Cerebellar cortex (tissue), 1 donor: ENCODE measurements at regions not wholly inside any gene's neighbourhood (a gene's known extent, or its start where the extent isn't known, plus 50 kb on each side); places are given as distances from the start of the nearest gene placed in this dataset.
"Not testable (repeated sequence)": the region's sequence is repeated elsewhere in the genome, so short reads cannot be mapped to it uniquely, and the experiment has no call there.

ENCODE experiments used
- DNase-seq: peaks from one replicate; pipeline ENCODE4 v3.0.0-alpha.2; 2015; ENCODE audit warnings: low spot score

DNA sequence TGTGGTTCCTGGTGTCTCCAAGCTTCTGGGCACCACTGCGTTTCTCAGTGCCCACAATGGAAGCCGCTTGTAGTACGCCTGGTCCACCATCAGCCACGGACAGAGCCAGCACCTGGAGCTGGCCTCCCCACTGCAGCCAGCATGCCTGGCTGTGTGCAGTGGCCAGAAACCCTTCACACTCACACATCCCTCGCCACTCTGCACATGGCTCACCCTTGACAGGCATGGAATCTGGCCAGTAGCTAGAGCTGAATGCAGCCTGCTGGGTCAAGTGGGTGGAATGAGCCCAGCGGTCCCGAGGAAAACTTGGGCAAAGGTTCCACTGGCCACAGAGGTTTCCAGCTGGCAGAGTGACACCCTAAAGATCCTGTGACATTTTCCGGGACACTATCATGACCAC, 146.0 kb upstream of the ADO start:
- no peak for DNase-seq

DNA sequence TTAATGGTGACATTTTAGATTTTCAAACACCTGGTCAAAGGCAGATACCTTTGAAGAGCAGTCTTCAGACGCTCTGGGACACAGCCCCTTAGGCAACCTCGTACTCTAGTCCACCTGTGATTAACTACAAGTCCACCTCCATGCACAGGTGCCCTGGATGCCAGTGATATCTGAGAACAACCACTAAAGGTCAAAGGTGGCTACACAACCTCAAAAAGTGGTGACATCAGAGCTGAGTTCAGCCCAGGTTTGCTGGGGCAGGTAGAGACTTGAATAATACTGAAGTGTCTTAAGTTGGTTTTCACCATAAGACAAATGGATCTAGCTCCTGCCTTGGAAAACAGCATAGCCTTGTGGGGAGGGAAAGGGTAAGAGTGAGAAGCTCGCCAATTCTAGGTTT, 143.4 kb upstream of the ADO start:
- no peak for DNase-seq

DNA sequence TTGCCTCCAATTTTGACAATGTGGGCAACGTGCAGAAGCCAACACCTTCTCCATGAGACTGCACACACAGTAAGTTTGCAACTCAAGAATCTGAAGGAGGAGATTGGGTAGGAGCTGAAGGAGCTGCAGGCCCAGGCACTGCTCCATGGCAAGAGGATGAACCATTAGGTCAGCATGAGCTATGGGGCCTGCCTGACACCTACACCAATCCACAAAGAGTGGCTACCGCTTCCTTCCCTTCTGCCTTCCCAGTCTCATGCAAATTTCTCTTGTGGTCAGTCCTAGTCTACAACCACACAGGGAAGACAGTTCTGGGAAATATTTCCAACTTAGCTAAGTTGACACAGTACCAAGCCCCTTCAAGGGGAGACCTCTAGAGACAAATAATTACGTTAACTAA, 142.0 kb upstream of the ADO start:
- no peak for DNase-seq

DNA sequence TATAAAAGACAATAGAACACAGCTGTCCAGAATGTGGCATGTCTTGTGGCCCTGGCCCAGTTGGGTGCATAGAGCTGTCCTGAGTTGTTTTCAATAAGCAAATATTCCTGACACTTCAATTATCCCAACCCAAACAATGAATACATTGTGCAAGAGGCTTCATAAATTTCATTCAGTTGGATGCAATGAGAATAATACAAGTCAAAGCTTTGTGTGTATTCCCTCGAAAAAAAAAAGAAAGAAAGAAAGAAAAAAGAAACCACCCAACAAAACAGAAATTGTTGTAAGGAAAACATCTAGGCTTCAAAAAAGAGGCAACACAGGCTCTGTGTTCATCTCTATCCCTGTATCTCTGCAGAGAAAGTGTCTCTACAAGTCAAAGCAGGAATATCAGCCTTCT, 138.7 kb upstream of the ADO start:
- no peak for DNase-seq

DNA sequence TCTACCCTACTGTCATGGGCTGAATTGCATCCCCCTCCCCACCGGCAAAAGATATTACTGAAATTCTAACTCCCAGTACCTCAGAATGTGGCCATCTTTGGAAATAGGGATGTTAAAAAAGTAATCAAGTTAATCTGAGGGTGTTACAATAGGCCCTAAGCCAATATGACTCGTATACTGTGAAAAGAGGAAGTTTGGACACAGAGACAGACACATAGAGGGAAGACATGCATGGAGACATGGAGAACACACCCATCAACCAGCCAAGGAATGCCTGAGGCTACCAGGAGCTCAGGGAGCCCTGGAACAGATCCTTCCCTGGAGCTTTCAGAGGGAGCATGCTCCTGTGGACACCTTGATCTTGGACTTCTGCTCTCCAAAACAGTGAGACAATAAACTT, 138.2 kb upstream of the ADO start:
- DNase-seq: no peak

DNA sequence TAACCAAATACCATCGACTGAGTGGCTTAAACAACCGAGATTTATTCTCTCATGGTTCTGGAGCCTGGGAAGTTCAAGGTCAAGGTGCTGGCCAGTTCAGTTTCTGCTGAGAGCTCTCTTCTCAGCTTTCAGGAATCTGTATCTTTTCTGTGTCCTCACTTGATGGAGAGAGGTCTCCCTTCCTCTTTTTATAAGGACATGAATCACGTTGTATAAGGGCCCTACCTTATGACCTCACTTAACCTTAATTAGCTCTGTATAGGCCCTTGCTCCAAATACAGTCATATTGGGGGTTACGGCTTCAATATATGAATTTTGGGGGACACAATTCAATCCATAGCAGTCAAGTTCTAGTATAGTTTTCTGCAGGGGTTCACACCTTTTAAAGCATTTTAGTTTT, 135.2 kb upstream of the ADO start:
- no peak for DNase-seq

DNA sequence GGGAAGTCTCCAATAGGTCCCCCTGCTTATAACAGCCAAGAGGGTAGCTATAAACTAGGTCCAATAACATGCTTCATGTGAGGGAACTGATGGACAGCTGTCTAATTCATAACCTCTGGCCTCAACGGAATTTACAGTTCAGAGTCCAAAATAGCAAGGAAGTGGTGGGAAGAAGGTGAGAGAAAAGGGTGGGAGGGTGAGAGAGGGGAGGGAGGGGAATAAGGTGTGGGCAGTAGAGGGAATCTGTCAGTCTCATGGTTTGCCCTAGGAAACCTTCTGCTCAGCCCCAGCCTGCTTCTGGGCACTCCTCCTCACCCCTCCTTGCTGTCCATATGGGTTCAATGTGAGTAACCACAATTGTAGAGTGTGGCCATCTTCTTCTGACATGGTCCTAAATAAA, 133.4 kb upstream of the ADO start:
- DNase-seq: no peak

DNA sequence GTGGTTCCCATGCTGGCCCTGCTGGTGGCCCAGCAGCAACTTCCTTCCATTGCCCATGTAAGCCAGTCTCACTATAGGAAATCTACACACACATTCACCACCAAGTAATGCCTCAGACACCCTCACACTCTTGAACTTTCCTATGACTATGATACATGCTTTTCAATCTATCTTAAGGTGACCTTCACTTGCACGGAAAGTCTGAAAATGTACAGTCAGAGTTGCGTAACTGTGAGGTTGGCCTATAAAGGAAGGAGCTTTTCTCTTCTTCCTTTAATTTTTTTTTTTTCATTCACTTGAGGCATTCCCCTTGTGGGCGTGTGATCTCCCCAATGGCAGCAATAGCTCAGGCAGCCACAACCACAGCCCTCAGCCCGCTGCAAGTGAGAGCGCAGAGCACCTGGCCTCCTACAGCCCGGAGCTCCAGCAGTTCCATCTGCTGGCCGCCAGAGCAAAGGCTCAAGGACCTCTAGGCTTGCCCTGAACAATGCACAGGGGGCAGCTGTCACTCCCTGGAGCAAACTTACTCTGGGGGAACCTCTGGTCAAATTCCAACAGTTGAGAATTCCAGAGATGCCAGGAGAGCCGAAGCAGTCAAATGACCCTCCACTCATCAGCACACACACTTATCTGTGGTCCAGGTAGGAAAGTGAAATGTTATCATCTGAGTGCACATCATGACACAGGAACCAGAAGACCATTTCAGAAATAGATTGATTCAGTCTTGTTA, 123.1 kb upstream of the ADO start:
- no peak for DNase-seq

DNA sequence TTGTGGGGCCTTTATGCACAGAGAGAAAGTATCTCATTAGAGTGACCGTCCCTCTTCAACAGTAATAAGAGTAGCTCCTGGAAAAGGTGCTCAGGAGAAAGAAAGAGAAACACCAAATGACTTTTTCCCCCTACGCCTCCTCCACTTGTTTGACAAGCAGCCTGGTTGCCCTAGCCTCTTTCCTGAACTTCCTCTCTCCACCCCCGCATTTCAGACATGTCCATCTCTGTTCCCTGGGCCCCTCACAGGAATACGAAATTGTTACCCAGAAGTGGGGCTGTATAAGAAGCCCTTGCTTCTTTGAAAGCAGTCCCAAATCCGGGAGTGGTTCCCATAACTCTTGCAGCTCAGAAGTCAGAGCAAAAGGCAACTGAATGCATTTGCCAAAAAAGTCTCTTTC, 119.6 kb upstream of the ADO start:
- DNase-seq: no peak

DNA sequence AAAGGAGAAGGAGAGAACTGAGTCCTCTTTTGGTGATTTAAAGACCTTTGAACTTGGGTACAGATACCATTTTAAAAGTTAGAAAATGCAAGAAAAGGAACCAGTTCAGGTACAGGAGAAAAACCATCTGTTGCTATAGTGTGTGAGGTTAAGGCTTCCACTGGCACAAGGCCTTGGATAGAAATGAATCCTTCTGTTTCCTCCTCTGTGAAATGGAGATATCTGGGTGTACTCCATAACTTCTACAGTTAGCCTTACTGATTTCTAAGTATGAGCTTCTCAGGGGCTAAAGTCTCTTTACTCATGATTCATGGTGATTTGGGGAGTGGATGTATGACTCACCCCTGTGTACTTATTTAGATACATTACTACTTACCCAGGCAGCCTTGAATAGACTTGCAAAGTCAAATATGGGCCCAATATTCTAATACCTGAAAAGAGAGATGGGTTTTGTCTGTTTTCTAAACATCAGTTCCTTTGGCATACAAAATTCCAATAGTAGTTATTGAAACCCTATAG, 117.2 kb upstream of the ADO start:
- no peak for DNase-seq

DNA sequence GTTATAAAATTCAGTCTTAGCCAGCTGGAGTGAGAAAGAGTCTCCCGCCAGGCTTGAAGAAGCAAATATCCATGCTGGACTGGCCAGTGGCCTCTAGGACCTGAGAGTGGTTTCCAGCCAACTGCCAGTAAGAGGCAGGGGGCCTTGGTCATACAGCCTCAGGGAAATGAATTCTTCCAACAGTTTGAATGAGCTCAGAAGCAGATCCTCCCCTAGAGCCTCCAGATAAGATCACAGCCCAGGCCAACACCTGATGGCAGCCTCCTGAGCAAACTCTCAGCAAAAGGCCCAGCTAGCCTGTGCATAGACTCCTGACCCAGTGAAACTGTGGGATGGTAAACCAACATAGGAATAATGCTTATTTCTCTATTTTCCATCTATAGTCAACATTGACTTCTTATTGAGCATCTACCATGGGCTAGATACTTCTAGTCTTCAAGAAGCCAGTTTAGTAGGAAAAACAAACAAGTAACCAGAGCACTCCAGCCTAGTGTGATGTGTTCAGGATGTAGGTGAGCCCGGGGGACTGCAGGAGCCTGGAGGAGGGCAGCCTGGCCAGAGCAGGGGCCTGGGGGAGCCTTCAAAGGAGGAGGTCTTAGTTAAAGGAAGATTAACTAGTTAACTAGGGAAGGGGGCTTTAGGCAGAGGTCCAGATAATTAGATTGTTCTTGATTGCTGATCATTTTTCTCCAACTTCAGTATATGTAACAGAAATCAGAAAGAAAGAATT, 115.4 kb upstream of the ADO start:
- no peak for DNase-seq

DNA sequence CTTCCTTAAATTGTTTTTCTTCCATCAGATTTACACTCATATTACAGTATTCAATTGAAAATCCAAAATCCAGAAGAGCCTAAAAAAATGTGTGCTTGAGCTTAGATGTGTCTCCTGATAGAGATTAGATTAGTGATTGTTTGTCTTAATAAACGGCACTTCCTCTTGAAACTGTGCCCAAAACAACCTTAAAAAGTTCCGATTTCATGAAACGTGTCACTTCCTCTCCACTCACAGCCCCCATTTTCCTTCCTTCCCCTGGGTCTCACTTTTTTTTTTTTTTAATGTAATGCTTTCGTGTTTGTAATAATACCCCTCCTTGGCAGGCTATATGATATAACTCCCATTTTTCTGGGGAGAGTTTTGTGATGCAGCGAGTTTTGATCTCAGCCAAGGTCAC, 114.8 kb upstream of the ADO start:
- DNase-seq: no peak

DNA sequence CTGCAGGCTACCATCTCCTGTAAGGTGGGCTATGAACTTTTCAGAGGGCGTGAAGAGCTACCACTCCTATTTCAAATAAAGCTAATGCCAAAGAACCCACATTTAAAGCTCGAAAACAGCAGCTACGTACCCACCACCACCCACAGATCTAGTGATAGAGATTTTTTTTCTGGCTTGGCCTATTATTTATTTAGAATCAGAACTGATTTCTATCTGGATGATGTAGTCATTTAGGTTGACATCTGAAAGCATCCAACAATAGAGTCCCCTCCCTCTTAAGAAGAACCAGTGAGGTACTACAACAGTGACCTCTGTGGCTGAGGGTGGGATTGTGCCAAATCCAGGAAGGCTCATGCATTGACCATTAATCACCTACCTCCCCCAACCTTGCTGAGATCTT, 113.8 kb upstream of the ADO start:
- no peak for DNase-seq

DNA sequence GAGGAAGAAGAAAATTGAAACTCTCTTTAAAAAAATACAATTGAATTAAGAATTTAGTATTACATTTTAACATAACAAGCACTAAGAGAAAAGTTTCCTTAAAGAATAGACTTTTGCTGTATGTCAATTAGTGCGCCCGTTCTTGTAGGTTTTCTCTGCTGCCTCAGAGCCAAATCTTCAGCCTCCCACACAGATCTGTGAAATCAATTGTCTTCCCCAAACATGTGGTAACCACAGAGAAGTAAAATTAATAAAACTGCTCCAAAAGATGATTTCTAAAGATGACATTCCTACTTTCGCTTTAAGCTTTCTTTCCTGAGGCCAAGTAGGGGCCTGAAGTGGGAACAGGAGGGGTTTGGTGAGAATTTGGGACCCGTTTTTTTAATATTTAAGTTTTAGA, 113.2 kb upstream of the ADO start:
- no peak for DNase-seq

DNA sequence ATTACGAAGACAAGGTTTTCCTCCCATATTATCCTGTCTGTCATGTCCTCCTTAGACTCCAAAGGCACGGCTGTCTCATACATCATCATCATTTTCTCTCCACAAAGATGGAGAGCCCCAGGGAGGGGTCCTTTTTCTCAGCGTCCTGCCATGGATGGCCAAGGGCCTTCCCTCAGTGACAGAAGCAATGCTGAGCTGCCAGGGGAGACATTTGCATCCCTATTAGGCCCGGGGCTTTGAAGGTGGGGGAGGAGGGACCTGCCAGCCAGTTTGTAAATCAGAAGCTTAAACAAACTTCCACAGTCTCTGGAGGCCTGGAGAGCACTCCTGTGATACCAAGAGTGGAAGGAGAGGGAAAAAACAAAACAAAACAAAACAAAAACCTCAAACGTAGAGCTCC, 112.4 kb upstream of the ADO start:
- DNase-seq: no peak

DNA sequence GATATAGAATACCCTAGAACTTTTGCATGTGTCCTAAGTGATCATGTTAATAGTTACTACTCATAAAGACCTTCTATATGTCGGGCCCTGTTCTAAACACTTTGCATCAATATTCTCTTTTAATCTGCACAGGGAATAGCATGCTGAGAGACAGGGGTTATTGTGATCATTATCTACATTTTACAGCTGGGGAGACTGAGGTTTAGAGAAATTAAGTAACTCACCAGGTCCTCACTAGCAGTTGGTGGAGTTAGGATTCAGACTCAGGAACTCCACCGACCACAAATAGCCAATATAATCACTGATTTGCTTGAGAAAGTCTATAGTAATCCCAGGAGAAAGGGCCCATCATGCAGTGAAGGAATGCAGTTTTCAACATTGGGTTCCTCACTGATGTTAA, 111.2 kb upstream of the ADO start:
- DNase-seq: no peak

DNA sequence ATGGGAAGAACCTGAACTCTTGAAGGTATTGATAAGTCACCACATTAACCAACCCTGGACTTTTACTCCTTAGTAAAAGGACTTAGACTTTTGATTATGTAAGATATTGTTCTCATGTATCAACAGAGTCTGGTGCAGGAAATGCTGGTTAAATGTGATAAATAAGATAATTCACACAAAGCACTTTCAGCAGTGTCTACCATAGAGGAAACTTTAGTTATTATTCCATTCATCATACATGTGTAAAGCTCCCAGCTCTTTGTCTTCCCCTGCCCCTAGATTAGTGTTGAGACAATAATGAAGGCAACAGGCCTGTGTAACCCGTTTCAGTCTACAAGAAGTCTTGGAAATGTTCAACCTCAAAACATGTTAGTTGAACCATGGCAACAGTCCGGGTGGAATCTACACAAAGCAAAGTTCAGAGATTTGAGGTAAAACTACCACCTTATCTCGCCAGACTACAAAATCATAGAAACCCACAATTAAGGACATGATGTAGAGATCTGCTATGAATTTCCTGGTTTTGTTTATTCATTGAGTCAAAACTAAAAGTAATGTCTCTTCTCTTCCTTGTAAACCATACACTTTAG, 109.9 kb upstream of the ADO start:
- DNase-seq: no peak

DNA sequence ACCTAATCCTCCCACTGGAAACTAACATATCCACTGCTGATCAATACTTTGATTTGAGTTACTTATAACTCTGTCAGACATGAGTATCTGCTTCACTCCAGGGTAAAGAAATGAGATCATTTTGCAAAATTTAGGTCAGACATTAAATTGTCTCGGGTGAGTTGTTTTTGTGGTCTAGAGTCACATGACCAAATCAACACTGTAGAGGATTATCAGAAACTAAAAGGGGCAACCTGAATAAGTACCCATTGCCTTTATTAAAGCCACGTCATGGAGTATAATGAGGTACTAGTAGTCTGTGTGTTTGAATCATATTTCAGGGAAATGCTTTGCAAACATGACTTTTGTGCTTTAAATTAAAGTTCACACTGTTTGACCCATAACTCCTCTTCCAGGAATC, 107.7 kb upstream of the ADO start:
- no peak for DNase-seq

DNA sequence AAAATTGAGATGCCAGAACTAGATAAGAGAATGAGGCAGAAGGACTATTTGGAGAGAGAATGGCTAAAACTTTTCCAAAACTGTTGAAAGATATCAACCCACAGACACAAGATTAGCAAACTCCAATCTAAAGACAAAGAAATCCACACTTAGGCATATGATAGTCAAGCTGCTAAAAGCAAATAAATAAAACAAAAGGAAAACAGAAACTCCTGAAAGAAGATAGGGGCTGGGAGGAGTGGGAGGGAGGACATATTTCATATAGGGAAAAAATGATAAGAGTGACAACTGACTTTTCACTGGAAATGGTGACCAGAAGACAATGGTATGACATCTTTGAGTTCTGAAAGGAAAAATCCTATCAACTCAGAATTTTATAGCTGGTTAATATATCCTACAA, 105.4 kb upstream of the ADO start:
- DNase-seq: no peak

DNA sequence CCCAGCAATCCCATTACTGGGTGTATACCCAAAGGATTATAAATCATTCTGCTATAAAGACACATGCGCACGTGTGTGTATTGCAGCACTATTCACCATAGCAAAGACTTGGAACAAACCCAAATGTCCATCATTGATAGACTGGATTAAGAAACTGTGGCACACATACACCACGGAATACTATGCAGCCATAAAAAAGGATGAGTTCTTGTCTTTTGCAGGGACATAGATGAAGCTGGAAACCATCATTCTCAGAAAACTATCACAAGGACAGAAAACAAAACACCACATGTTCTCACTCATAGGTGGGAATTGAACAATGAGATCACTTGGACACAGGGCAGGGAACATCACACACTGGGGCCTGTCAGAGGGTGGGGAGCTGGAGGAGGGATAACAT, 100.4 kb upstream of the ADO start:
- DNase-seq: not testable (repeated sequence)

DNA sequence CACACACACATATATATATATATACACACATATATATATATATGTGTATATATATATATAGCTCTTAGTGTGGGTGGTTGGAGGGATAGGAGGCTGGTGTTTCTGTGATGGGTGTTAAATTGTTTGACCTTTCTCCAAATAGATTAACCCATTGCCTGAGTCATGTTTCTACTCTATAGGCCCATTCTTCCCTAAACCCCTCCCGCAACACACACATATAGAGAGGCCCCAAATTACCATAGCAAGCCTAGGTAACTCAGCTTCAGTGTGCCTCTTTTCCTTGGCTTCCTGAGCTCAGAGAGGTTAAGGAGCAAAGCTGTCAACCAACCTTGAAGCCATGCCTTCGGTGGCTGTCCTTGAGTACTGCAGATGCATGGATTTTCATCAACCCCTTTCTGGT, 98.7 kb upstream of the ADO start:
- no peak for DNase-seq

DNA sequence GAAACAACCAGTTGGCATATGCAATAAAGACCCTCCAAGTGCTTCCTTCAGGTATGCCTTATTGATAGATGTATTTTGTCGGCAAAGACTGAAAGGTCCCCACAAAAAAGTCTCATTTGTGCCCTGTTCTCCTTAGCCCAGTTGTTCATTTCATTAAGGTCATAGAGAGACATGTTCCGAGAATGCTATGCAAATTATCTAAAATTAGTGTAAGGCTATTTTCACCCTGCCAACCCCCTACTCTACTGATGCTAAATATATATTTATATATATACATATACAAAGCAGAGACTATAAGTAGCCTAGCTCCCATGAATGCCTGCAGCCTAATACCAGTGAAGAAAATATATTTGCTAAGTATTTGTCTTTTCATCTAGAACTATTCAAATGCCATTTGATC, 96.7 kb upstream of the ADO start:
- no peak for DNase-seq

DNA sequence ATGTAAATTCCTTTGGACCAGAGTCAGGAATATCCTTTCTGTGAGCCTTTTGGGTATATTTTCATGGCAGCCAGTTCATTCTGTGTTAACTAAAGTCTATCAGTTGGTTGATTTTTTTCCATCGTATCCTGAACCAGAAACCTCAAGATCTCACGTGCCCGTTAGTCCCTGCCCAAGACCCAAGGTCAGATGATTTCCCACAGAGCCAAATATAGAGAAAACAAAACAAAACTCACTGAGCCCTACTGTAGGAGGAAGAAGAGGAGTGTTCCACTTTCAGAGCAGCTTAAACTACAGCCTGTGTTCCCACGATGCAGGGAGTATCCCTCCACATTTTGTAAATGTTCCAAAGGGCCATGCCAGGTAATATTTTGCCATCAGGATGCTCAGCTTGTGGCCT, 96.0 kb upstream of the ADO start:
- peak; percentile 32 for DNase-seq

DNA sequence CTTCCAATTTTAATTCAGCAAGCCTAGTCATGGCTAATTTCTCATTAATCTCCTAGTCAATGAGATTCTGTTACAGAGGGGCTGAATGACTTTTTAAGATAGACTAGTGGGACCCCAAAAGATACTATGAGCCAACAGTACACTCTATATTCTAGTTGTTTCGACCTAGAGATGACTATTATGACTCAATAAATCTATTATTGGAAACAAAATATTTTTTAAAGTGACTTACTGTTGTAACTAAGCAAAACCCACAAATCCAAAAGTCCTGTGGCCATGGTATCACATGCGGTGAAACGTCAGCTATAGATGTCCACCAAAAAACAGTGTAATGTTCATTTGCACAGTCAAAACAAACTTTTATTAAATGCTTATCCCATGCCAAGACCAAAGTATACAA, 95.3 kb upstream of the ADO start:
- DNase-seq: no peak
